SK-N-MC (cell line): ENCODE measurements at regions not wholly inside any gene's neighbourhood (a gene's known extent, or its start where the extent isn't known, plus 50 kb on each side); places are given as distances from the start of the nearest gene placed in this dataset.

ENCODE experiments used
- DNase-seq: peaks from one replicate; pipeline ENCODE4 v3.0.0-alpha.2; 2011; ENCODE audit warnings: low read depth, low spot score
- H3K27ac ChIP-seq: fragments of 200-600 bp; sonication (generic); 2 replicates; pipeline ENCODE4 v1.5.1; 2016; ENCODE audit warnings: mixed run types
- H3K36me3 ChIP-seq: fragments of 200-600 bp; sonication (generic); 2 replicates; pipeline ENCODE4 v1.6.1; 2017; ENCODE audit warnings: antibody characterized with exemption, low read length, mixed read lengths; ENCODE audit not compliant: insufficient read depth
- H3K4me3 ChIP-seq: fragments of 200-600 bp; sonication (generic); 2 replicates; pipeline ENCODE4 v1.5.1; 2016
- H3K9ac ChIP-seq: fragments of 200-600 bp; sonication (generic); 2 replicates; pipeline ENCODE4 v1.8.0; 2017; ENCODE audit warnings: mixed run types, mixed read lengths; ENCODE audit not compliant: insufficient read length
- H3K9me3 ChIP-seq: fragments of 200-600 bp; sonication (generic); 2 replicates; pipeline ENCODE4 v1.6.1; 2017; ENCODE audit warnings: low read depth, mild to moderate bottlenecking, antibody characterized with exemption, low read length, moderate library complexity, mixed read lengths
- EZH2 ChIP-seq: fragments of 200-600 bp; sonication (generic); IDR thresholded peaks from one replicate; pipeline ENCODE4 v1.6.1; 2017; ENCODE audit warnings: antibody characterized with exemption
- FOXP2 ChIP-seq: optimal IDR thresholded peaks from 2 replicates; pipeline ENCODE3; 2011; ENCODE audit warnings: mild to moderate bottlenecking, moderate library complexity; ENCODE audit not compliant: insufficient read depth; ENCODE audit errors: extremely low read length, control extremely low read depth
- POLR2AphosphoS5 ChIP-seq: IDR thresholded peaks from 2 replicates; pipeline ENCODE4 v1.6.1; 2012; ENCODE audit warnings: mild to moderate bottlenecking, low read depth, low read length, borderline replicate concordance

DNA sequence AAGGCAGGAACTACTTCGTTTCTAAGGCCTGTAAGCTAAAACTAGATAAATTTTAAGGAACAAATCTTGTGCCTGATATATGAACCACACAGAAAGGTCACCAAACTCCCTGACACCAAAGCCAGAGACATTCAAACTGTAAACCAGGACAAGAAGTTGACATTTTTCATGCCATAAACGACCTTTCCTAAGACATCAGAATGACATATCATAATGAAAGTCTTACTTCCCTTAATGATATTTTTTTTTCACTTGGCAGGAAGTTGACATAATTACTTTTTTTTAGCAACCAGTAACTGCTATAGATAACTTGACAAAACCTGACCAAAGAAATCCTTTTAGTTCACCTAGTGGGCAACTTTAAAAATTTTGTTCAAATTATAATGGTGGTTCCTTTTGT, 231.5 kb upstream of the AGTR2 start:
- no peak overlapping the region for H3K27ac ChIP-seq
- no peak overlapping the region for H3K9ac ChIP-seq
- H3K36me3 ChIP-seq, result no peaks in the 10 kb centered on the region; the same call in 1 of the 2 replicates
- TF ChIP-seq FOXP2, result no peak
- no peak for TF ChIP-seq EZH2
- no peak for TF ChIP-seq POLR2AphosphoS5
- H3K4me3 ChIP-seq, result no peak overlapping the region
- H3K9me3 ChIP-seq, result no peaks in the 10 kb centered on the region
- no peak for DNase-seq

- DNase-seq, result no peak
- Histone ChIP-seq H3K36me3 (no peaks in the 10 kb centered on the region; the same call in 1 of the 2 replicates), H3K9ac (no peak overlapping the region), H3K9me3 (no peaks in the 10 kb centered on the region), H3K27ac (no peak overlapping the region), H3K4me3 (no peak overlapping the region)
- TF ChIP-seq FOXP2 (no peak), POLR2AphosphoS5 (no peak), EZH2 (no peak)
Observed at GRCh38 chrX:115939636-115940160, 230.8 kb upstream of the AGTR2 start.

GRCh38 chrX:115940348-115940747, 230.2 kb upstream of the AGTR2 start:
- Histone ChIP-seq H3K4me3 (no peak overlapping the region), H3K27ac (no peak overlapping the region), H3K9me3 (no peaks in the 10 kb centered on the region), H3K36me3 (no peaks in the 10 kb centered on the region; the same call in 1 of the 2 replicates), H3K9ac (no peak overlapping the region)
- no peak for DNase-seq
- no peak for TF ChIP-seq FOXP2
- no peak for TF ChIP-seq EZH2

DNA sequence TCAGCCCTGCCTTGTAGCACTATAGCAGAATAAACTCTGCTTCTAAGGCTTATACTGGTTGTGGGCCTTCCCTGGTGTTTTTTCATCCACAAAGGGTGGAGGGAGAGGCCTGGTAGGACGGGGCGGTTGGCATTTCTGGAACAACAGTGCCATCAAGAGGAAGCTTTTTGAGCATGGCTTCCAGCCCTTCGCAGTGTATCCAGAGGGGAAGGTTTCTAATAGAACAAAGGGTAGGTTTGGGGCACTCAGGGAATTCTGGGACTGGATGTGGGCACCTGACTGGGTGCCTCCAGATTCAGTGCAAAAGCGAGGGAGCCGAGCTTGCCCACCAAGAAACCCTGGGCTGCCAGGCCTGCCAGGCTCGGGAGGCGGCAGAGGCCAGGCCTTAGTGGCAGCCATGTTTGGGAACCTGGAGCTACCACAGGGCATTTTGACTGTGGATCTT, 229.6 kb upstream of the AGTR2 start:
- TF ChIP-seq EZH2 (no peak), POLR2AphosphoS5 (no peak), FOXP2 (no peak)
- no peak overlapping the region for H3K4me3 ChIP-seq

GRCh38 chrX:115941388-115941787, 229.2 kb upstream of the AGTR2 start:
- no peaks in the 10 kb centered on the region for H3K9me3 ChIP-seq
- no peak overlapping the region for H3K27ac ChIP-seq
- no peak for DNase-seq
- no peaks in the 10 kb centered on the region for H3K36me3 ChIP-seq
- no peak overlapping the region for H3K4me3 ChIP-seq
- no peak overlapping the region for H3K9ac ChIP-seq
- TF ChIP-seq EZH2 (no peak), FOXP2 (no peak), POLR2AphosphoS5 (no peak)

More for the DNA sequence above, 229.6 kb upstream of the AGTR2 start:
- DNase-seq, result no peak
- H3K27ac ChIP-seq, result no peak overlapping the region
- H3K9me3 ChIP-seq, result no peaks in the 10 kb centered on the region
- no peaks in the 10 kb centered on the region for H3K36me3 ChIP-seq
- no peak overlapping the region for H3K9ac ChIP-seq

DNA sequence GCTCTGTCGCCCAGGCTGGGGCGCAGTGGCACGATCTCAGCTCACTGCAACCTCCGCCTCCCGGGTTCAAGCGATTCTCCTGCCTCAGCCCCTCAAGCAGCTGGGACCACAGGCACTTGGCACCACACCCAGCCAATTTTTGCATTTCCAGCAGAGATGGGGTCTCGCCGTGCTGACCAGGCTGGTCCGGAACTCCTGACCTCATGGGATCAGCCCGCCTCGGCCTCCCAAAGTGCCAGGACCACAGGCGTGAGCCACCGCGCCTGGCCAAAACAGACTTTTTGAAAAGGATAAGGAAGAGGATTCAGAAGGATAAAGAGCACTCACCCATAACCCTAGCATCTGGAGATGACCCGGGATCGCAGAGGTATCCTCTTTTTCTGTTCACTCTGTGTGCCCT, 224.5 kb upstream of the AGTR2 start:
- Histone ChIP-seq H3K27ac (no peak overlapping the region), H3K9ac (no peak overlapping the region), H3K36me3 (no peaks in the 10 kb centered on the region), H3K9me3 (no peaks in the 10 kb centered on the region), H3K4me3 (no peak overlapping the region)
- DNase-seq, result no peak
- TF ChIP-seq POLR2AphosphoS5, result no peak
- no peak for TF ChIP-seq FOXP2
- no peak for TF ChIP-seq EZH2

GRCh38 chrX:115948018-115948923, 222.3 kb upstream of the AGTR2 start:
- Histone ChIP-seq H3K27ac (no peak overlapping the region), H3K4me3 (no peak overlapping the region), H3K36me3 (no peaks in the 10 kb centered on the region), H3K9ac (no peak overlapping the region), H3K9me3 (no peaks in the 10 kb centered on the region)
- DNase-seq, result no peak
- no peak for TF ChIP-seq EZH2
- no peak for TF ChIP-seq FOXP2
- no peak for TF ChIP-seq POLR2AphosphoS5

DNA sequence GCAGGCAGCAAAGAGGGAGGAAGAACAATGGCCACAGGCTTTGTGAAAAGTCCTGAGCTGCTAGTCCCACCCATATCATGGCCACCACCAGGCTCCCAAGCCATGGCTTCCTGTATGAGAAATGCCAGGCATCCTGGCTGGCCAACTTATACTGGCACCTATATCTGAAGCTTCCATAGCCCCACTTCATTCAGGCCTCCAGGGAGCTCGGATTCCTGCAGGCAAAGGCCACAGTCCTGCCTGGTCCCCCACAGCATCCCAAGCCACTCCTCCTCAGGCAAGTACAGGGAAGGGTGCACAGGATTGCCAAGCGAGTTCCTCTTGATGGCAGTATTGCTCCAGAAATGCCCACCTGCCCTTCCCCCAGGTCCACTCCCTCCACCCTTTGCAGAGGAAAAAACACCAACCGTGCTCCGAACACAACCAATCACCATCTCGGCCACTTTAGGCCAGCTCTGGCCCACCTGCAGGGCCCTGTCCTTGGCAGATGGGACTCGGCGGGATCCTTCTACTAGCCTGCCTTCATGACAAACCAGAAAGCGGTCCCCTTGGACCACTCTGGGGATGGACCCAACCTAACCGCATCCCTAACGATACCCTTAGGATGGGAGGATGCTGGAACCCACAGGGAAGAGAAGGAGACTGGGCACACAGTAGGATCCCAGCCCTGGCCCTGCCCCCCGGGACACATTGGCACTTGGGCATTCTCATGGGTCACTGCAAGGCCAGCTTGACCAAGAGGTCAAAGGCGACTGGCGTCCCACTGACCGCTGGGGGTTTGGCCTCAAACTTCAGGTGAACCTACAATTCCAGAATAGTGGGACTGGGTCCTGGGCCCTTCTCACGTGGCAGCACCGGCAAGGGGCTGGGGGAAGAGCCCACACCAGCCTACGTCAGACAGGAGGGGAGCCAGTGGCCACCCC, 220.4 kb upstream of the AGTR2 start:
- H3K36me3 ChIP-seq, result no peaks in the 10 kb centered on the region
- H3K9ac ChIP-seq, result no peak overlapping the region
- no peaks in the 10 kb centered on the region for H3K9me3 ChIP-seq
- no peak overlapping the region for H3K27ac ChIP-seq
- TF ChIP-seq POLR2AphosphoS5 (no peak), EZH2 (no peak), FOXP2 (no peak)
- no peak for DNase-seq
- no peak overlapping the region for H3K4me3 ChIP-seq
